Neural crest cell (in vitro differentiated cells): ENCODE measurements at regions not wholly inside any gene's neighbourhood (a gene's known extent, or its start where the extent isn't known, plus 50 kb on each side); places are given as distances from the start of the nearest gene placed in this dataset.

Experiments
- DNase-seq: peaks from one replicate; pipeline ENCODE4 v3.0.0; 2021; ENCODE audit warnings: low read depth, mixed read lengths, low spot score
- H3K27ac Mint-ChIP-seq: one replicate; pipeline ENCODE4 v1.8.0; 2021; ENCODE audit warnings: mild to moderate bottlenecking, mixed read lengths; ENCODE audit not compliant: unreplicated experiment
- H3K27me3 Mint-ChIP-seq: 2 replicates; pipeline ENCODE4 v1.8.0; 2021; ENCODE audit warnings: low read depth, mild to moderate bottlenecking, mixed read lengths
- H3K36me3 Mint-ChIP-seq: 2 replicates; pipeline ENCODE4 v1.8.0; 2021; ENCODE audit warnings: low read depth, mild to moderate bottlenecking, mixed read lengths
- H3K4me1 Mint-ChIP-seq: 2 replicates; pipeline ENCODE4 v1.8.0; 2021; ENCODE audit warnings: mixed read lengths
- H3K4me3 Mint-ChIP-seq: one replicate; pipeline ENCODE4 v1.8.0; 2021; ENCODE audit warnings: mild to moderate bottlenecking, mixed read lengths
- H3K9me3 Mint-ChIP-seq: 2 replicates; pipeline ENCODE4 v1.8.0; 2021; ENCODE audit warnings: mixed read lengths
- CTCF ChIP-seq: fragments of 200-600 bp; sonication (generic); conservative IDR thresholded peaks from 2 replicates; pipeline ENCODE4 v1.5.0; 2021; ENCODE audit warnings: antibody characterized with exemption, mild to moderate bottlenecking

- Mint-ChIP-seq H3K9me3 (no peaks in the 10 kb centered on the region), H3K27ac (no peak overlapping the region), H3K4me3 (no peak overlapping the region), H3K36me3 (no peaks in the 10 kb centered on the region), H3K4me1 (no peaks in the 10 kb centered on the region), H3K27me3 (no peaks in the 10 kb centered on the region)
- no peak for TF ChIP-seq CTCF
- no peak for DNase-seq
These were observed 372.8 kb downstream of the KLHL4 start for GRCh38 chrX:87890437-87890836.

GRCh38 chrX:87895421-87895820, 377.8 kb downstream of the KLHL4 start:
- no peak for TF ChIP-seq CTCF
- H3K4me3 Mint-ChIP-seq = no peak overlapping the region
- DNase-seq = no peak
- H3K4me1 Mint-ChIP-seq = no peaks in the 10 kb centered on the region
- no peaks in the 10 kb centered on the region for H3K36me3 Mint-ChIP-seq
- H3K27ac Mint-ChIP-seq = no peak overlapping the region
- no peaks in the 10 kb centered on the region for H3K9me3 Mint-ChIP-seq
- H3K27me3 Mint-ChIP-seq = no peaks in the 10 kb centered on the region

- Mint-ChIP-seq H3K27me3 (no peaks in the 10 kb centered on the region), H3K36me3 (no peaks in the 10 kb centered on the region), H3K9me3 (no peaks in the 10 kb centered on the region), H3K4me3 (no peak overlapping the region), H3K4me1 (no peaks in the 10 kb centered on the region), H3K27ac (no peak overlapping the region)
- no peak for TF ChIP-seq CTCF
- no peak for DNase-seq
These were observed 378.5 kb downstream of the KLHL4 start for GRCh38 chrX:87896057-87896456.

GRCh38 chrX:87900320-87900908, 382.8 kb downstream of the KLHL4 start:
- H3K9me3 Mint-ChIP-seq = no peaks in the 10 kb centered on the region
- H3K27me3 Mint-ChIP-seq = no peaks in the 10 kb centered on the region
- H3K4me3 Mint-ChIP-seq = no peak overlapping the region
- no peaks in the 10 kb centered on the region for H3K4me1 Mint-ChIP-seq
- H3K27ac Mint-ChIP-seq = no peak overlapping the region
- H3K36me3 Mint-ChIP-seq = no peaks in the 10 kb centered on the region
- DNase-seq = no peak
- TF ChIP-seq CTCF = no peak

GRCh38 chrX:87901060-87901459, 383.5 kb downstream of the KLHL4 start:
- Mint-ChIP-seq H3K9me3 (no peaks in the 10 kb centered on the region), H3K4me1 (no peaks in the 10 kb centered on the region), H3K4me3 (no peak overlapping the region), H3K36me3 (no peaks in the 10 kb centered on the region), H3K27me3 (no peaks in the 10 kb centered on the region), H3K27ac (no peak overlapping the region)
- TF ChIP-seq CTCF = no peak
- DNase-seq = no peak
